Smooth muscle cell (in vitro differentiated cells): ENCODE measurements at regions not wholly inside any gene's neighbourhood (a gene's known extent, or its start where the extent isn't known, plus 50 kb on each side); places are given as distances from the start of the nearest gene placed in this dataset.

ENCODE experiments used
- DNase-seq: peaks from one replicate; lab custom pipeline; 2025; ENCODE audit not compliant: unreplicated experiment; lab: John Stamatoyannopoulos, UW
- H2AFZ ChIP-seq: fragments of 200-600 bp; sonication (generic); 2 replicates; pipeline ENCODE4 v1.6.0; 2016; ENCODE audit warnings: antibody characterized with exemption, low read depth, mild to moderate bottlenecking
- H3F3A ChIP-seq: fragments of 200-600 bp; sonication (generic); 2 replicates; pipeline ENCODE4 v1.6.0; 2017; ENCODE audit warnings: antibody characterized with exemption, low read depth
- H3K27ac ChIP-seq: fragments of 200-600 bp; sonication (generic); 2 replicates; pipeline ENCODE4 v1.5.1; 2016; ENCODE audit warnings: low read depth, mild to moderate bottlenecking
- H3K27me3 ChIP-seq: fragments of 200-600 bp; sonication (generic); 2 replicates; pipeline ENCODE4 v1.6.1; 2016; ENCODE audit warnings: low read depth, mild to moderate bottlenecking
- H3K36me3 ChIP-seq: fragments of 200-600 bp; sonication (generic); 2 replicates; pipeline ENCODE4 v1.5.1; 2016; ENCODE audit warnings: low read depth
- H3K4me1 ChIP-seq: fragments of 200-600 bp; sonication (generic); 2 replicates; pipeline ENCODE4 v1.5.1; 2016; ENCODE audit warnings: low read depth
- H3K4me2 ChIP-seq: fragments of 200-600 bp; sonication (generic); 2 replicates; pipeline ENCODE4 v1.6.0; 2016; ENCODE audit warnings: mild to moderate bottlenecking
- H3K4me3 ChIP-seq: fragments of 200-600 bp; sonication (generic); 2 replicates; pipeline ENCODE4 v1.5.1; 2016; ENCODE audit warnings: mild to moderate bottlenecking
- H3K79me2 ChIP-seq: fragments of 200-600 bp; sonication (generic); 2 replicates; pipeline ENCODE4 v1.6.0; 2016; ENCODE audit warnings: low read depth, mild to moderate bottlenecking
- H3K9ac ChIP-seq: fragments of 200-600 bp; sonication (generic); 2 replicates; pipeline ENCODE4 v1.6.0; 2016; ENCODE audit warnings: low read depth
- H3K9me3 ChIP-seq: fragments of 200-600 bp; sonication (generic); replicated peaks from 2 replicates; pipeline ENCODE4 v1.5.1; 2016; ENCODE audit warnings: low read depth
- H4K20me1 ChIP-seq: fragments of 200-600 bp; sonication (generic); 2 replicates; pipeline ENCODE4 v1.6.0; 2016; ENCODE audit warnings: low read depth
- WGBS: methylation state at CpG from one replicate; pipeline ENCODE4 v1.1.7; 2016; ENCODE audit warnings: low lambda C conversion rate; 5-methylcytosine and 5-hydroxymethylcytosine counted together
- TF ChIP-seq, protein P1 (sequence below): fragments of 200-600 bp; sonication (generic); IDR thresholded peaks from 2 replicates; pipeline ENCODE4 v1.5.1; 2017; ENCODE audit warnings: borderline replicate concordance, mild to moderate bottlenecking, antibody characterized with exemption; ENCODE audit not compliant: insufficient read depth, poor library complexity, severe bottlenecking

DNA sequence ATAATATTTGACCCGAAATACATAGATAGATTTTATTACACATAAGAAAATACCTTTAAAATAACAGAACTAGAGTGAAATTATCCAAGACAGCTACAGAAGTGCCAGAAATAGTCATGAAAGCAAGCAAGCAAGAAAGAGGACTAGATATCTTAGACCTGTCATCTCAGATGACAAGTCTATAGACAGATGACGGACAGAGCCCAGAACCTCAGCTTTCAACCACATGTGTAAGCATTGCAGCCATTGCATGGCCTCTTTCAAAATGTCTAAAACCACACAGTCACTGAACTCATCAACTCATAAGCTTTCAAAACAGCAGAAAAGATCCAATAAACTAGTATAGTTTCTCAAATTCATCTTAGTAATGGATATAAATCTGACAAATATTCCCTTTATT lies 59.8 kb upstream of the FHIT start:
- H3K36me3 ChIP-seq: no peaks in the 10 kb centered on the region
- H3K27ac ChIP-seq: no peak overlapping the region
- no peaks in the 10 kb centered on the region for H3K9me3 ChIP-seq
- peaks cover 20% of the 10 kb centered on the region for H3K27me3 ChIP-seq
- DNase-seq: no peak
- 85% methylated on average over 2 of the region's 2 CpGs for WGBS
- H3K9ac ChIP-seq: no peak overlapping the region
- no peak overlapping the region for H2AFZ ChIP-seq
- no peak overlapping the region for H3K4me3 ChIP-seq
- TF ChIP-seq, protein P1, sequence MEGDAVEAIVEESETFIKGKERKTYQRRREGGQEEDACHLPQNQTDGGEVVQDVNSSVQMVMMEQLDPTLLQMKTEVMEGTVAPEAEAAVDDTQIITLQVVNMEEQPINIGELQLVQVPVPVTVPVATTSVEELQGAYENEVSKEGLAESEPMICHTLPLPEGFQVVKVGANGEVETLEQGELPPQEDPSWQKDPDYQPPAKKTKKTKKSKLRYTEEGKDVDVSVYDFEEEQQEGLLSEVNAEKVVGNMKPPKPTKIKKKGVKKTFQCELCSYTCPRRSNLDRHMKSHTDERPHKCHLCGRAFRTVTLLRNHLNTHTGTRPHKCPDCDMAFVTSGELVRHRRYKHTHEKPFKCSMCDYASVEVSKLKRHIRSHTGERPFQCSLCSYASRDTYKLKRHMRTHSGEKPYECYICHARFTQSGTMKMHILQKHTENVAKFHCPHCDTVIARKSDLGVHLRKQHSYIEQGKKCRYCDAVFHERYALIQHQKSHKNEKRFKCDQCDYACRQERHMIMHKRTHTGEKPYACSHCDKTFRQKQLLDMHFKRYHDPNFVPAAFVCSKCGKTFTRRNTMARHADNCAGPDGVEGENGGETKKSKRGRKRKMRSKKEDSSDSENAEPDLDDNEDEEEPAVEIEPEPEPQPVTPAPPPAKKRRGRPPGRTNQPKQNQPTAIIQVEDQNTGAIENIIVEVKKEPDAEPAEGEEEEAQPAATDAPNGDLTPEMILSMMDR: no peak
- no peak overlapping the region for H3K4me2 ChIP-seq
- H4K20me1 ChIP-seq: no peaks in the 10 kb centered on the region
- no peaks in the 10 kb centered on the region for H3F3A ChIP-seq
- H3K4me1 ChIP-seq: no peaks in the 10 kb centered on the region
- H3K79me2 ChIP-seq: no peaks in the 10 kb centered on the region

- Histone ChIP-seq H3F3A (no peaks in the 10 kb centered on the region), H3K9ac (no peak overlapping the region), H3K79me2 (no peaks in the 10 kb centered on the region), H4K20me1 (no peaks in the 10 kb centered on the region), H3K4me2 (no peak overlapping the region), H3K27me3 (peaks cover 19% of the 10 kb centered on the region), H3K36me3 (no peaks in the 10 kb centered on the region), H2AFZ (no peak overlapping the region), H3K4me3 (no peak overlapping the region), H3K9me3 (no peaks in the 10 kb centered on the region), H3K4me1 (no peaks in the 10 kb centered on the region), H3K27ac (no peak overlapping the region)
- WGBS: 44% methylated on average over 3 of the region's 3 CpGs
- TF ChIP-seq, protein P1: no peak
- DNase-seq: peak; percentile 1
Observed at GRCh38 chr3:61315871-61316270, 64.6 kb upstream of the FHIT start.

DNA sequence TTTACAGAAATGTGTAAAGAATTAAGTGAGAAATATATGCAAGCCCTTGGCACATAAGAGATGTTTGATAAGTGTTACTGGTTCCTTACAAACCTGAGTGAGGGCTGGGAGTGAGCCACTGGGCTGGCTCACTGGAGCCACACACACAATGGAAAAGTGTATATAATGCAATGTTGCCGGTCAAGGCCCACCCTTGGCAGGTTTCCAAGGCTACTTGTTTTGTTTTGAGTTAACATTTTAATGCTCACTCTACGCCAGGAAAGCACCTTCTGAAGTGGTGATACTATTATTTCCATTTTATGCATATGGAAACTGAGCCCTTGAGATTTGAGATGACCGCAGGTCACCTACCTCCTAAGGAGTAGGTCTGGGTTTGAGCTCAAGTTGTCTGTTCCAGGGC lies 71.8 kb upstream of the FHIT start:
- no peak for DNase-seq
- H2AFZ ChIP-seq: no peak overlapping the region
- no peaks in the 10 kb centered on the region for H3K79me2 ChIP-seq
- H3K9me3 ChIP-seq: no peaks in the 10 kb centered on the region
- no peaks in the 10 kb centered on the region for H4K20me1 ChIP-seq
- H3K27me3 ChIP-seq: peaks cover 2% of the 10 kb centered on the region
- no peak overlapping the region for H3K4me2 ChIP-seq
- TF ChIP-seq, protein P1: no peak
- H3K36me3 ChIP-seq: no peaks in the 10 kb centered on the region
- H3K4me3 ChIP-seq: no peak overlapping the region
- no peak overlapping the region for H3K27ac ChIP-seq
- no peaks in the 10 kb centered on the region for H3K4me1 ChIP-seq
- WGBS: 90% methylated on average over 3 of the region's 3 CpGs
- H3K9ac ChIP-seq: no peak overlapping the region
- no peaks in the 10 kb centered on the region for H3F3A ChIP-seq

DNA sequence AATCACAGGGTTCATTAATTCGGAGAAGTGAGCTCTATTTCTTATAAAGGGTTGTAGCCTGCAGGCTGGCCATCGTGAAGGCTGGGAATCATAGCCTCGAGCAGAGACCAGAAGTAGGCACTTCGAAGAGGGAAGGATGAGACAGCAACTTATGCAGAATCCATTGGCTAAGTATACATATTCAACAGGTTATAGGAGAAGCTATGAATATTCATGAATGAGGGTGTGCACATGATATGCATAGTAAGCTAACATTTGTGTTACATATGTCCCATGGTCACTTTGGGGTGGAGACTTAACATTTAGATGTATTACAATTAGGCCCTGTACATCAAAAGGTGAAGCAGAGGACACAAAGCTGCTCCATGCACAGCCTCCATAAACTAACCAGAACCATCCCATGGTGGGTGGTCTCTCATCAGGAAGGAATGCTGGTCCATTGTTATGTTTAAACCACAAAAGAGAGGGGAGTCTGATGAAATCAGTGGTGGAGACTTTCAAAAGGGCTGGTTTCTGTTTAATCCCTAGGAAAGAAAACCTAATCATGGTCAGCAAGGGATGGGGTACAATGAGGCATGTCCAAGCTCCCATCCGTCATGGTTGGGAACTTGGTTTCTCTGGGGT lies 80.8 kb upstream of the FHIT start:
- H4K20me1 ChIP-seq: no peaks in the 10 kb centered on the region
- TF ChIP-seq, protein P1: no peak
- no peak overlapping the region for H3K9ac ChIP-seq
- H3K9me3 ChIP-seq: no peaks in the 10 kb centered on the region
- DNase-seq: no peak
- H3K27ac ChIP-seq: no peak overlapping the region
- no peaks in the 10 kb centered on the region for H3F3A ChIP-seq
- H2AFZ ChIP-seq: no peak overlapping the region
- H3K4me3 ChIP-seq: no peak overlapping the region
- no peaks in the 10 kb centered on the region for H3K36me3 ChIP-seq
- 84% methylated on average over 5 of the region's 5 CpGs for WGBS
- no peaks in the 10 kb centered on the region for H3K4me1 ChIP-seq
- no peaks in the 10 kb centered on the region for H3K27me3 ChIP-seq
- no peaks in the 10 kb centered on the region for H3K79me2 ChIP-seq
- no peak overlapping the region for H3K4me2 ChIP-seq
